Activated B cell treated with CpG ODN at 0.5 μM for 24 hours (primary cell): ENCODE measurements at regions not wholly inside any gene's neighbourhood (a gene's known extent, or its start where the extent isn't known, plus 50 kb on each side); places are given as distances from the start of the nearest gene placed in this dataset.

ENCODE experiments used
- ATAC-seq: fragments of 200-7000 bp; cut with Tn5 transposase; one replicate; pipeline ENCODE4 v1.10.0; 2021; ENCODE audit warnings: low read depth, mild to moderate bottlenecking, moderate library complexity
- CTCF ChIA-PET: fragments of 350-600 bp; sonication (Branson Sonifier 250); formaldehyde crosslinking; loops from one replicate; lab custom pipeline; 2021; ENCODE audit warnings: antibody characterized with exemption; lab: Charles Lee
- POLR2A ChIA-PET: fragments of 350-600 bp; sonication (Branson Sonifier 250); formaldehyde crosslinking; loops from one replicate; lab custom pipeline; 2021; ENCODE audit warnings: antibody characterized with exemption; lab: Charles Lee
- DNase-seq: peaks from one replicate; pipeline ENCODE4 v3.0.0; 2022
- H3K27ac Mint-ChIP-seq: one replicate; pipeline ENCODE4 v1.8.0; 2020; ENCODE audit warnings: mixed read lengths
- H3K27me3 Mint-ChIP-seq: one replicate; pipeline ENCODE4 v1.8.0; 2021; ENCODE audit warnings: mixed read lengths
- H3K36me3 Mint-ChIP-seq: one replicate; pipeline ENCODE4 v1.8.0; 2021; ENCODE audit warnings: low read depth, mixed read lengths
- H3K4me1 Mint-ChIP-seq: one replicate; pipeline ENCODE4 v1.8.0; 2021; ENCODE audit warnings: mixed read lengths
- H3K4me3 Mint-ChIP-seq: one replicate; pipeline ENCODE4 v1.8.0; 2020; ENCODE audit warnings: mild to moderate bottlenecking, mixed read lengths
- H3K9me3 Mint-ChIP-seq: one replicate; pipeline ENCODE4 v1.8.0; 2020; ENCODE audit warnings: mixed read lengths
- intact Hi-C: fragments of 100-400 bp; cut with micrococcal nuclease; formaldehyde crosslinking; loops from one replicate; pipeline ENCODE4 v1.15.1; 2024
- TF ChIP-seq, protein P1 (sequence below): fragments of 200-600 bp; IDR thresholded peaks from one replicate; pipeline ENCODE4 v1.8.0; 2022; ENCODE audit warnings: antibody characterized with exemption, mild to moderate bottlenecking

DNA sequence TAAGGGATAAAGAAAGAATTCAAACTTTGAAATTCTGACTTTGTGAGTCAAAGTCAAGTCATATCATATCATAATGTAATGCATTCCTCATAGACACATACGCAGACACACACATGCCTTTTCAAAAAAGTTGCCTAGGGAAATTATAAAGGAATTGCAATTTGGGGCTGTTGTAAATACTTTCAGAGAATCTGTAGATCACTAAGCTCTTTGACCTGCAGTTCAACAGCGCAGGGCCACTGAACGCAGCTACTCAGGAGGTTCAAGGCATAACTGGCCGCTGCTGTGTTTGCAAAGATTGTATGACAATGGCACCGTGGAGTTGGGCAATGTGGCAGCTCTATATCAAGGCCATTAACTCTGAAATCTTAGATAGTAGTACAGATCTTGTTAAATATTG is 188.4 kb upstream of the THRB start:
- Mint-ChIP-seq H3K4me3 (no peak overlapping the region), H3K27ac (no peak overlapping the region), H3K36me3 (no peaks in the 10 kb centered on the region), H3K9me3 (no peaks in the 10 kb centered on the region), H3K27me3 (no peaks in the 10 kb centered on the region), H3K4me1 (peaks cover 7% of the 10 kb centered on the region)
- intact Hi-C loops, result loop anchor here (1.0 to 5.0 kb wide), 3 partner anchors 419 to 796 kb away; no protein-coding TSS in a partner anchor
- DNase-seq, result no peak
- ChIA-PET POLR2A (no interaction called here), CTCF (interaction anchor here (0.8 to 2.1 kb wide), 4 partner anchors 8 to 686 kb away, joined by 3 to 9 read pairs (median 4); no protein-coding TSS in a partner anchor)
- TF ChIP-seq, protein P1, sequence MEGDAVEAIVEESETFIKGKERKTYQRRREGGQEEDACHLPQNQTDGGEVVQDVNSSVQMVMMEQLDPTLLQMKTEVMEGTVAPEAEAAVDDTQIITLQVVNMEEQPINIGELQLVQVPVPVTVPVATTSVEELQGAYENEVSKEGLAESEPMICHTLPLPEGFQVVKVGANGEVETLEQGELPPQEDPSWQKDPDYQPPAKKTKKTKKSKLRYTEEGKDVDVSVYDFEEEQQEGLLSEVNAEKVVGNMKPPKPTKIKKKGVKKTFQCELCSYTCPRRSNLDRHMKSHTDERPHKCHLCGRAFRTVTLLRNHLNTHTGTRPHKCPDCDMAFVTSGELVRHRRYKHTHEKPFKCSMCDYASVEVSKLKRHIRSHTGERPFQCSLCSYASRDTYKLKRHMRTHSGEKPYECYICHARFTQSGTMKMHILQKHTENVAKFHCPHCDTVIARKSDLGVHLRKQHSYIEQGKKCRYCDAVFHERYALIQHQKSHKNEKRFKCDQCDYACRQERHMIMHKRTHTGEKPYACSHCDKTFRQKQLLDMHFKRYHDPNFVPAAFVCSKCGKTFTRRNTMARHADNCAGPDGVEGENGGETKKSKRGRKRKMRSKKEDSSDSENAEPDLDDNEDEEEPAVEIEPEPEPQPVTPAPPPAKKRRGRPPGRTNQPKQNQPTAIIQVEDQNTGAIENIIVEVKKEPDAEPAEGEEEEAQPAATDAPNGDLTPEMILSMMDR, result no peak
- ATAC-seq, result no peak

DNA sequence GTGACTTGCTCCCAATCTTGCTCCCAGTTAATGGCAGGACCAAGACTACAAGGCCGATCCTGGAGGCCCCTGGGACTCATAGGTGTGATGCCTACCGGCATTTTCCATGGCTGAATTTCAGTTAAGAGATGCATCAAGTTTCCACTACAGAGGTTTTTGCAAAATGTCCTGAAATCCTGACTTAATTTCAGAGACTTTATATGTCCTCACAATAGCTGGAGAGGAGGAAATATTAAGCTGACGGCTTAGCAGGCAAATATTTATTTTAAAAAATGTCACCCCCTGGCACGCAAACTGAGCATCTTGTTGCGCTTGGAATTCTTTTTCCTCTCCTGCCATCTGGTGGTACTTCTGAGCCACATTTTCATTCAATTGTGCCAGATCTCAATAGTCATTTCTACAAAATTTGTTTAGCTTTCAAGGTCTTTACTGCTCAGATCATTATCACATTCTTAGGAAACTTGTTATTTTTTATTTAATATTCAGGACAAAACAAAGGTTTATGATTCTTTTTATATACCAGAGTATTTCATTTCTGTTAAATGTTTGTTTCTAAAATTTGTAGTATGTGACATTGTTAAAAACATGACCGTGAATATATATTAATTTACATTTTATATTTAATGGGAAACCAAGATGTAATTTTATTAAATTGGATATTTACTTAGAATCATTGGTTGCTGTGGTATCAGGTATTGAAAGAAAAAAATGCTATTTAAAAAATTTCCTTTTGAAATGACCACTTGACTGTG is 189.2 kb upstream of the THRB start:
- intact Hi-C loops, result loop anchor here (1.0 to 5.0 kb wide), 4 partner anchors 420 to 797 kb away; no protein-coding TSS in a partner anchor
- no peak overlapping the region for H3K4me3 Mint-ChIP-seq
- ChIA-PET CTCF (interaction anchor here (1.4 to 2.1 kb wide), 3 partner anchors 9 to 498 kb away, joined by 3 to 9 read pairs (median 5); no protein-coding TSS in a partner anchor), POLR2A (no interaction called here)
- no peaks in the 10 kb centered on the region for H3K36me3 Mint-ChIP-seq
- H3K27me3 Mint-ChIP-seq, result no peaks in the 10 kb centered on the region
- DNase-seq (no peak), ATAC-seq (no peak)
- H3K27ac Mint-ChIP-seq, result no peak overlapping the region
- no peaks in the 10 kb centered on the region for H3K9me3 Mint-ChIP-seq
- TF ChIP-seq, protein P1, result no peak
- no peaks in the 10 kb centered on the region for H3K4me1 Mint-ChIP-seq

DNA sequence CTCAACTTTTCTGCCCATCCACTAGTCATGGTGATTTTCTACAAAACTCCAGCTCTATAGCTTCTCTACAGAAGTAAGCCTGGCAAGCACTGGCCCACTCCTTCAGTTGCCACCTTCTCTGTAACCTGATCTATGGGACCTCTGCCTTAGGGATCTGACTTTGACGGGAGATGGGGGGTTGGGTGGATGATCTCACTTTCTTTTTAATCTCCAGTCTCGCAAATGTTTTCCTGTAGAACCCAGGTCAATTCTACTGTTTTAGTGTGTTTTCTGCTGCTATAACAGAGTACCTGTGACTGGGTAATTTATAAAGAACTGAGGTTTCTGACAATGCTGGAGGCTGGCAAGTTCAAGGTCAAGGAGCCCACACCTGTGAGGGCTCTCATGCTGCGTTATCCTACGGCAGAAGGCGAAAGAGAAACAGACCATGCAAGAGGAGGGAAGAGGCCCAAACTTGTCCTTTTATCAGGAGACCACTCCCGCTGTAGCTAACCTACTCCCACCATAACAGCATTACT is 189.9 kb upstream of the THRB start:
- H3K36me3 Mint-ChIP-seq, result no peaks in the 10 kb centered on the region
- ATAC-seq (no peak), DNase-seq (no peak)
- ChIA-PET CTCF (interaction anchor here (1.4 to 2.1 kb wide), 2 partner anchors 421 to 498 kb away, joined by 5 to 9 read pairs; no protein-coding TSS in a partner anchor), POLR2A (no interaction called here)
- no peaks in the 10 kb centered on the region for H3K27me3 Mint-ChIP-seq
- intact Hi-C loops, result loop anchor here (2.0 to 5.0 kb wide), 2 partner anchors 686 to 797 kb away; no protein-coding TSS in a partner anchor
- no peak overlapping the region for H3K4me3 Mint-ChIP-seq
- TF ChIP-seq, protein P1, result no peak
- H3K9me3 Mint-ChIP-seq, result no peaks in the 10 kb centered on the region
- H3K27ac Mint-ChIP-seq, result no peak overlapping the region
- H3K4me1 Mint-ChIP-seq, result no peaks in the 10 kb centered on the region

DNA sequence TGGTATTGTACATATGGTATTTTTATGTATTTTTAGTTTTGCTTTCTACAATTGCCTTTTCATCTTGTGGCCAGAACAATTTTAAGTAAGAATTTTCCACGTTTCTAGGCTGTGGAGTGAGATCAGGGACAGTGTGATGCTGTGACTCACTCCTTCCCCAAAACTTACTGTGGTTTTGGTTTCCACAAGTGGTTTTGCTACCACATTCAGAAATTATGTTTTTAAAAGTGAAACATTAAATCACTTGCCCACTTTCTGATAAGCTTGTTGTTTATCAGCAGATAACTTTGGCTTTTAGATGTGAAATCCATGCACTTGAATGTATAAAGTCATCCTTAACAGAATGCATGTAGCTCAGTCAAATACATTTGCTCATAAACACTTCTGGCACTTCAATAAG is 192.2 kb upstream of the THRB start:
- no peak for DNase-seq

DNA sequence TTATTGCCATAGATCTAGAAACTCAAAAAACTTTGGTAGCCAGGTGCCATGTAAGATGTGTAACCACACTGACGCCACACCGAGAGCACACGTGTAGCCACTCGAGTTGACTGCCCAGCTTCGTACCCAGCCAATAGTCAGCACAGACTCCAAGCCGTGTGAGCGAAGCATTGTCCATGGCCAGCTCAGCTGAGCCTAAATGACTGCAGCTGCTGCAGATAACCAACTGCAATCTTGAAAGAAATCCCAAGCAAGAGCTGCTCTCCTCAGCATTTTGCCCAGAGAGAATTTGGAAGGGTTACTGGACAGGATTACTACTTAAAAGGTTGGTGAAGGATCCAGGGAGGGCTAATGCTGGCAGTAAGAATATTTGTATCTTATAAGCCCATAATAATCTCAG is 193.0 kb upstream of the THRB start:
- Mint-ChIP-seq H3K4me1 (no peaks in the 10 kb centered on the region), H3K4me3 (no peak overlapping the region), H3K27me3 (no peaks in the 10 kb centered on the region), H3K27ac (no peak overlapping the region), H3K9me3 (no peaks in the 10 kb centered on the region), H3K36me3 (no peaks in the 10 kb centered on the region)
- ATAC-seq, result no peak
- TF ChIP-seq, protein P1, result no peak
- intact Hi-C loops, result no loop called here
- ChIA-PET CTCF (no interaction called here), POLR2A (no interaction called here)
- DNase-seq, result no peak

More for the DNA sequence above, 192.2 kb upstream of the THRB start:
- H3K4me1 Mint-ChIP-seq, result no peaks in the 10 kb centered on the region
- H3K27me3 Mint-ChIP-seq, result no peaks in the 10 kb centered on the region
- H3K36me3 Mint-ChIP-seq, result no peaks in the 10 kb centered on the region
- no peak for ATAC-seq
- H3K4me3 Mint-ChIP-seq, result no peak overlapping the region
- POLR2A ChIA-PET, result no interaction called here
- no peak overlapping the region for H3K27ac Mint-ChIP-seq
- TF ChIP-seq, protein P1, result no peak
- CTCF ChIA-PET, result interaction anchor here (1.1 kb wide), 1 partner anchor 8 kb away, joined by 3 read pairs; no protein-coding TSS in a partner anchor
- intact Hi-C loops, result no loop called here
- no peaks in the 10 kb centered on the region for H3K9me3 Mint-ChIP-seq
